Right hindlimb (tissue), 1 donor: ENCODE measurements at regions not wholly inside any gene's neighbourhood (a gene's known extent, or its start where the extent isn't known, plus 50 kb on each side); places are given as distances from the start of the nearest gene placed in this dataset.

Experiments used
- DNase-seq: peaks from one replicate; pipeline ENCODE4 v3.0.0-alpha.2; 2018

DNA sequence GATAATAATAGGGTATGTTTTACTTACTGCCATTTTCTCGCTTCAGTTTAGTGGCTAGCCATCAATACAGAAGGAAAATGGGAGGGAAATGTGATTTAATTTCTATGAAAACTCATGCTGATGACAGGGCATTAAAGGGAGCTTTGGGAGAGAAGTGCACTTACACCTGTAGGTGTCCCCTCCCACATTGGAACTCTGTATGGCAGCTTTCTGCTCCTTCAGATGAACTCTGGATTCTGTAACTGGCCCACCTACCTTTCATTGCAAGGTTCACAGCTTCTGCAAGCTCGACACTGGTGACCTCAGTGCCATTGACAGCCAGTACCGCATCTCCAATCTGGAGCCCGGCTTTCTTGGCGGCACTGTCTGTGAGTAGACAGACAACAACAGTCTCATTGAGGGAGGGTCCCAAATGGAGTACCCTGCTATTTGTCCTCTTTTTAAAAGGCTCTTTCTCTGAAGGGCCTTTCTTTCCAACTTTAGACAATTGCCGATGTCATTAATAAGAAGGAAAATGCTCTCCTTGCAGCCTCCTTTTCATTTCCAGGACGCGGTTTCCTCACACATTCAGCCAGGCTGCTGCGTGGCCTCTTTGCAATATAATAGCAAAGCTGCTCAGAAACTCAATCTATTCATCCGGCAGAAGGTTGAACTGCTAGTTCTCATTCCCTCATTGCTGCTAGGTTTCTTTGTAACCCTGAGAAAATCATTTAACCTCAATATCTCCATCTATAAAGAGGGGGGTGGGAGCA lies 63.6 kb downstream of the NUDT12 start:
- no peak for DNase-seq

DNA sequence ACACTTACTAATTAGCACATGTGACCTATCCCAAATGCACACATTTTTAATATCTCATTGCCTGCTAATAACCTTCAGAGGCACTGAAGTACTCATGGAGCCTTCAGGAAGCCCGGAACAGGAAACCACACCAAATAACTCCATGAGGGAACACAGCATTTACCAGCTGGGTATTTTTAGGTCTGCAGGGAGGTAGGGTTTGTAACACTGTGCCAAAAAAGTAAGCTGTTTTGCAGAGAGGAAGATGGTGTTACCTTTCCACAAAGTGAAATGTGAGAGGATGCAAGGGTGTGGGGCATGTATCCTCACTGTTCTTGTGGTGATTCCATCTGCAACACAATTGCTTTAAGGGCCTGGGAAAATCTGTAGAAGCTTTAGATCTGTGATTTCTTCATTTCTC lies 64.4 kb downstream of the NUDT12 start:
- DNase-seq = no peak

DNA sequence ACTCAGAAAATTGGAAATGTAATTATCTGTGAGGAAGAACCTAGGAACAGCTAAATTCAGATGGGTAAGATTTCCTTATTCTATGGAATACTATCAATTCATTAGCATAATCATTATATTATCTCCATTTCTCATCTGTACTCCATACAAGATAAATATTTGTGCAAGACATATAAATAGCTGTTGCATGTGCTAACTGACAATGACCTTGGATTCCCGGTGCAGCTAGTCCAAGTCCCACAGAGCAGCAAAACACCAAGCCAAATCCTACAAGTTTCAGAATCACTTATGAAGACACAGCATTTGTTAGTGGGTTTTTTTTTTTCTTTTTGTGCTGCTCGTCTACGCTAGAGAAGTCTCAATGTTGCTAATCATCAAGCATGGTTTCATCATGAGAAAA lies 64.8 kb downstream of the NUDT12 start:
- DNase-seq = no peak

DNA sequence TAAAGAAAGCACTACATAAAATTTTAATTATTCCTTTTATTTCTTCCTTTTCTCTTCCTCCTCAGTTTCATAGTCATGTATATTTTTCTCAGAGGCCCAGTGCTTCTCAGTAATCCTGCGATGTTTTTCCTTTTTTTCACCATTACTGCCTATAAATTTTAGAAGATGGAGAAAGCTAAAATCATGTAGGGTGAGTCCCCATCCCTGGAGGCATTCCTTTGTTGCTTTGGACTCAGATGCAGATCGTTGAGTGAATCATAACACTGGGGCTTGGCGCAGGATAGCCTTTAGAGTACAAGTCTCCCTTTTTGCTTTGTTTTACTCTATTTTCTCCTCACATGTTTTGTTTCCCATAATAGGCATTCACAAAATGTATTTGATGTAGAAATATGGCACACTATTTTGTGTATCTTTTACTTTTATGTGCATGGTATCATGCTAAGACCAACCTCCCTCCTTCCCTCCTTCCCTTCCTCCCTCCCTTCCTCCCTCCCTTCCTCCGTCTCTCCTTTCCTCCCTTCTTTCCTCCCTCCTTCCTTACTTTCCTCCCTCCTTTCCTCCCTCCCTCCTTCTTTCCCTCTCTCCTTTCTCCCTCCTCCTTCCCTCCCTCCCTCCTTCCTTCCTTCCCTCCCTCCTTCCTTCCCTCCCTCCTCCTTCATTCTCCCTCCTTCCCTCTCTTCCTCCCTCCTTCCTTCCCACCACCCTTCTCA lies 72.4 kb downstream of the NUDT12 start:
- no peak for DNase-seq

DNA sequence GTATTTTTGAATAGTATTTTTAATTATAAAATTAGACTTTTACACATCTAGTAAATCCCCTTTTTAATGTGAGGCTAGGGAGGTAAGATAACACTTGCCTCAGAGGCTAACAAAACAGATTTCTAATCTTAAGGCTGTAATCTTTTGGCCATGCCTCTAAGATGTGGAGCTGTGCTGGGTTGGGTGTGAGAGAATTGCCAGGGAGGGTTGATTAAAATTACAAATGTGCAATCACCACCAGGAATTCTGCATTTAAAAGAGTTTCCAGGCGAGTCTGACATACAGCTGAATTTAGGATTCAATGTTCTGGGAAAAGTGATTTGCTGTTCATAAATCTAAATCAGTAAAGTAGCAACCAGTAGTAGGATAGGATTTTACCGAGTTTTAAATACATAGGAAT lies 73.3 kb downstream of the NUDT12 start:
- DNase-seq = no peak

DNA sequence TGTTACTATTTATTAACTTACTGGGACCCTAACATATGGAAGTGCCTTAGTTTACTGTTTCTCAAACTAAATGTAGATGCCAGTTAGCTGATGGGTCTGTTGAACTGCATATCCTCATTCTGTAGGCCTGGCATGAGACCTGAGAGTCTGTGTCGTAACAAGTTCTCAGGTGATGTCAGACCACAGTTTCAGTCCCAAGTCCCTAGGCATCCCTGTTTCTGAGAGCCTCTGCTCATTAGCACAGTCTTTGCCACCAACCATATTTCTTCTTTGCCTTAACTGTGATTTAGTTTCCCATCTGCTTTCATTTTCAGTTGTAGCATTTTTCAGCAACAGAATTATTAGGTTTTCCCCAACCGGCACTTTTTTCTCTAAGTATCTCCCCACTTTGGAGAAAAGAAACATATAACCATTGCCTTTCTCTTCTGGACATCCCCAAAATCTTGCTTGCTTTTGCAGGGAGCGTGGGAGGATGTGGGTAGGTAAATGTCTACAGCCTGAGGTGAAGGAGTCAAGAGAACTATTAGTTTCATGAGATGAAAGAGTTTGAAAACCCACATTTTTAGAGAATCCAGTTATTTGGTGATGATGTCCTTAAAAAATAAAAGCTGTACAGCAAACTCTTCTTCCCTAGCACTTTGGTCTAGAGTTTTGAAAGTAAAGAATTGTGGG lies 74.6 kb downstream of the NUDT12 start:
- DNase-seq = no peak

DNA sequence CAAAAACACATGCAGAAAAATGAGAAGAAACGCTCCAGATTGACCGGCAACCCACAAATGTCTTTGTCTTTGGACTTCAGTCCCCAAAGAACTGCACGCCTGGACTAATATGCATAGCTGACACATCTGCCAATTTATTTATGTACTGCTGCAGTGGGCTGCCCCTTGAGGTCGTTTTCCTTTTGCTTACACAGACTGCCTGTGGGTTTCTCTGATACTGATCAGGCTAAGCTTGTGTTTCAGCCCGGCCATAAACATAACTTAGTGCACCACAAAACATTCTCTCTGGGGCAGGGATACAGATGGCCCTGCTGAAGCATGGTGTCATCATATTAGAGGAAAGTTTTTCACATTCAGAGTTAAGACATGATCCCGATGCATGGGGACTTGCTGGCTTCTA lies 75.4 kb downstream of the NUDT12 start:
- DNase-seq = no peak

DNA sequence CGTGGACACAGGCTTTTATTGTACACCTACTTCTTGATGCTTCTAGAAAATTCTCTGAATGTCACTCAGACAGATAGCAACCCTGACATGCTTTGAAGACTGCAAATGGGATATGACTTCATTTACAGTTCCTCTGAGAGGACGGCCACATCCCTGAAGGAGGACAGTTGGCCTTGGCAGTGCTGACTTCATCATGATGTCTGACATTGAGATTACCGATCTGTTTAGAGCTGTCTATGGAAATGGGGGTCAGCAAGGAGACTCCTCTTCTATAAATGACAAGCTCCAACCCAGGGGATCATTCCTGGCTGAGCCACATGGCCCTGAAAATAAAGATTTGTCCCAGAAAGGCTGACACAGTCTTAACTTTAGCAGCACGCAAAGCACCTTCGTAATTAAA lies 75.8 kb downstream of the NUDT12 start:
- DNase-seq = no peak

DNA sequence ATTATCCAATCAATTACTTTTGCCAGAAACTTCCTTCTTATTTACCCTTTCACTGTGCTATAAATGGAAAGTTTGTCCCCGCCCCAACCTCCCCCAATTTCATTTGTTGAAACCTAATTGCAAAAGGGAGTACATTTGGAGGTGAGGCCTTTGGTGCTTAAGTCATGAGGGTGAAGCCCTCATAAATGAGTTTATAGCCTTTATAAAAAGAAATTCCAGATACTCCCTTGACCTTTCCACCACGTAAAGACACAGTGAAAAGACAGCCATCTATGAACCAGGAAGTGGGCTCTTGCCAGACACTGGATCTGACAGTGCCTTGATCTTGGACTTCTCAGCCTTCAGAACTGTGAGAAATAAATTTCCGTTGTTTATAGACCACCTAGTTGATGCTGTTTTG lies 82.3 kb downstream of the NUDT12 start:
- DNase-seq = no peak

DNA sequence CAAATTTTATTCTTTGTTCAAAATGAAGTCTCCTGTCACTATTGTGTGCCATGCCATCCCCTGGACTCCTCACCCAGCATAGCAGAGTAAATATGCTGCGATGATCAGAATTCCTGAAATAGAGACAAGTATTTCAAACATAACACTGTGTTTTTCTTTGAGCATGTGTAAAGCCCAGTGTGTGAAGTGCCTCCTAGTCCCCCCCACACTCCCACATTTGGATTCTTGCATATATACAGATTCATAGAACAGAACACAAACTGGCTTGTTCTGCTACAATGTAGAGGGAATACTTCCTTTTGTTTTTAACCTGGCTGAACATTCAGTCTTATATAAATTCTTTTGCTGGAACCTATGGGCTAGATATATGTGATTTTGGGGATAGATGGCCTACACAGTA lies 84.9 kb downstream of the NUDT12 start:
- DNase-seq = no peak

DNA sequence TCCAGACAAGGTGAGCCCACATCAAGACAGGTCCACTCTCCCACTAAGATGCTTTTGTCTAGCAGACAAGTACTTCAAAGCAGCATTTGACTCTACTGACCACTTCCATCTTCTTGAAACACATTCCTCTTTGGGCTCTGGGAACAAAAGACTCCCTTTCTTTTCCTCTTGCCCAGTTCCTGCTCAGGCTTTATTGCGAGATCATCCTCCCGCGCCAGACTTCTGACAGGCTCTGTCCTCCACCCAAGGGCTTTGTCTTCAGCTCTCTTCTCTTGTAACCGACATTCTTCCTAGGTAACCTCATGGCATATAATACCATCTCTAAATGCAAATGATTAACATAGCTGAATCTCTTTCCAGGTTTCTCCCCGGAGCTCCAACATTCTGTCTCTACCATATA lies 85.8 kb downstream of the NUDT12 start:
- DNase-seq = no peak

DNA sequence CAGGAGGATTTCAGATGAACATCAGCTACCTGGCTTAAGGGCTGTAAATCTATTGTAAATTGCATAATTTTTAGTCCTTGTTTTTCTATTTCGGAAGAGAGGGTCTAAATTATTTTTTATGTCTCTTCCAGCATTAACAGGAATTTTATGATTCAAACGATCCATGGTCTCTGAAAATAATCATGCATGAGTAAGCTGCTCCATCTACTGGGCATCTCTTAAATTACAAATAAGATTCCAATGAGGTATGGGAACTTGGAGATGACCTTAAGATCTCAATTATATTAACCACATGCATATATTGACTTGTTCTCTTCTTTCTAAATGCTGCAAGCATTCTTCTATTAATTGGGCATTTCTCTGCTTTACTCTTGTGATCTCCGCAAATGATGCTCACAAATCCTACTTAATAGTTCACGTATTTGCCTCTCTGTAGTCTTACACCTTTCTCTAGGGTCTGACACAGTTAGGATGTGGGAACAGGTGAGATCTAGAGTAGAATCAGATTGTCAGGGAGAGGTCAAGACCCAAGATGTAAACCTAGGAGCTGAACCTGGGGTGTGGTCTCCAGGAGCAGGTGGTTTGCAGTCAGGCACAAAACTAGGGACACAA lies 86.9 kb downstream of the NUDT12 start:
- no peak for DNase-seq

DNA sequence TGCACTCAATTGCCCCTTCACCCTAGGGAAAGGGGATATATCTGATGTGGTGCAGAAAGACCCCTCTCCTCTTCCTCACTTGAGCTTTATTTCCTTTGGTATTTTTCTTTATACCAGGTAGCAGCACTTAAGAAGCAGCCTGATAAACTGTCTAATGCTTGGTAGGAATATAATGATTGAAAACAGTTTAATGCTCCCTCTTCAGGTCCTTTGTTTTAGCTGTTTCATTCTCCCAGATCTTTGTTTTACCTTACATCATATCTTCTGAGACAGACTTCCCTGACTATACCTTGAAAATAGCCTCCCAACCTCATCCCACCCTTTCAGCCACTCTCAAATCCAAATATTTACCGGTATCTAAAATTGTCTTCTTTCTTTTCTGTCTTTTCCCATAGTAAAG lies 87.9 kb downstream of the NUDT12 start:
- DNase-seq = no peak

DNA sequence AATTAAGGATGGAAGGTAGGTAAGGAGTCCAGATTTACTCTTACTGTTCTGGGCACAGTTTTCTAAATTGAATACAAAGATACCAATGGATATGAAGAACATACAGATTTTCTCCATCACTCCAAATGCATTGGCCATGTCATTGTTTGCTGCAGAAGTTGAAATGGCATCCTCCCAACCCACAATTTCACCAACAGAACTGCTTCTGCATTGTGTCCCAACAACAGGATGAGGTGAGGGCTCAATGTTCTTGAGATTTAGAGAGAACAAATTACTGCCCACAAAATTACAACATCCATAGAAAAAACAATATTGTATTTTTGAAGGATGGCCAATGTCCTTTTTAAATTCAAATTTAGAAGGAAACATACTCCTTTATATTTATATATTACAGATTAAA lies 88.9 kb downstream of the NUDT12 start:
- no peak for DNase-seq

DNA sequence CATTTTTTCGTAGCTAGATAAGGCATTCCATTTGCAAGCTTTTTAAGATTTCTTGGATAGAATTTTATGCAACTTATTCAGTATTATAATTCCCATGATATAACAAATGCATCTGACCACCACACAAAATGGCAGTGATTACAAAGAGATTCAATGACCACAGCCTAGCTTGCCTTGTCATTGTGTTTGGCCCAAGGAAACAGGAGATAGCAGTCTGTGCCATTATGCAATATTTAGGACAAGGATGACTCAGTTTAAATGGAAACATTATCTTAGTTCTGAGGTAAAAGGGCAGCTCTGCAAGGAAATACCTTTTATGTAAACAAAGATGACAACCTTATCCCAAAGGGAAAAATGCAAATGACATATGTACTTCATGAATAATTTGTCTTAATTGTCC lies 89.8 kb downstream of the NUDT12 start:
- no peak for DNase-seq

DNA sequence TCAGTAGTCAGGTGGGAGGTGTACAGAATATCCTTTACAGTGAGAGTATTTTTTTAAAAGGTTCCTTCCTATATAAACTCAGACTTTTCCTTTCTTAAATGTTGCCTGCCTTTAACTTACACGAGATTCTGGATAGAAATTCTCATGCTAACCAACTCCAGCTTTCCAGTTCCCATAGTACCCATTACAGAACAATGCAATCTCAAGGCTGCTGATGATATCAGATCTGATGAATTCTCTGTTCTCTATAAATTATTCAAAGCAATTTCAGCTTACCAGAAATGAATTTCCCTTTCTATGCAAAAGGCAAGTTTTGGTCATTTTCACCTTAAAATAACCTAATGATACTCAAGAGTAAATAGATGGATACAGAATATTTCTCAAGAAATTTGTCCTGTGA lies 90.3 kb downstream of the NUDT12 start:
- no peak for DNase-seq

DNA sequence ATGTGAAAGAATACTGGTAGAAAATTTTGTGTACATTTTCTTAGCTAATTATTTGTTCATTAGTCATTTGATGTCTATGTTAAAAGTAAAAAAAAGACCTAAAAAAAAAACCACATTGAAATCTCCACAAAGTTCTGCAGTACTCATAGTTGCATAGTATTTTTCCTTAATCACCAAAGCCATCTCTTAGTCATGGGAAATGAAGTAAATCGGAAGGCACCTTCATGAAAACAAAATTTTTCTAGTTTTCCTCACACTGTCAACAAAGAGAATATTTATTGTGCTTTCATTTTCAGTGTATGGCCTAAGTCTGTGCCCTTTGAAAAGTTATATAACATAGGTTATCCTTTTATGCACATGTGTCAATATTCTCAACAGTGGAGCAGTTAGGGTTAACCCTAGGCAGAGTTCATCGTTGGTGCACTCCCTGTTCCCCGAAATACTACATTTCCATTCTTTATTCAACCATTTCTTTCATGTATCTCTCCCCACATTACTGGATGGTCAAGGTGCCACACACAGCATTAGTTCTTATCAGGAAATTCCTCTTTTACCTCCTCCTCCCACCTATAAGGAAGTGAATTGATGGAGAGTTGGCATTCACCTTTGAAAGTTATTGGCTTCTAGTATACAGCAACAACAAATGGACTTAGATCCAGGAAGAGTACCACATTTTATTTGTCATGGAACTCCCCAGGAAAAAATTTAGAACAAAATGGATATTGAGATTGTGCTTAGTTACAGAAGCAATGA lies 93.1 kb downstream of the NUDT12 start:
- no peak for DNase-seq

DNA sequence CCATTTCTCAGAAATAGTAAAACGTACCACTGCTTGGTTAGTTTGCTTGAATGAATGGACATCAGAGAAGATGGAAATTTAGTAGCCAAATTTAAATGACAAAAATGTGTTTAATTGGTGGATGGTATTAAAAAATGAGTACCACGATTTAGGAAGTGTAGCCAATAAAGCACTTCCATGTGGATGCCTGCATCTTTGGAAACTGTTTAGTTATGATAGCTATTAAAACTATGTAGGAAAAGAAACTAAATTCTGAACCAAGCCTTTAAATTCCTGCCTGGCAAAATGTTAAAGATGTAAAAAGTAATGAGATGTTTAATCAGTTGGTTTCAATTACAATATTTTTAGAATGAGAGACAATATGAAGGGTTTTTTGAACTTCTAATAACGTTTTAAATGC lies 94.8 kb downstream of the NUDT12 start:
- no peak for DNase-seq

DNA sequence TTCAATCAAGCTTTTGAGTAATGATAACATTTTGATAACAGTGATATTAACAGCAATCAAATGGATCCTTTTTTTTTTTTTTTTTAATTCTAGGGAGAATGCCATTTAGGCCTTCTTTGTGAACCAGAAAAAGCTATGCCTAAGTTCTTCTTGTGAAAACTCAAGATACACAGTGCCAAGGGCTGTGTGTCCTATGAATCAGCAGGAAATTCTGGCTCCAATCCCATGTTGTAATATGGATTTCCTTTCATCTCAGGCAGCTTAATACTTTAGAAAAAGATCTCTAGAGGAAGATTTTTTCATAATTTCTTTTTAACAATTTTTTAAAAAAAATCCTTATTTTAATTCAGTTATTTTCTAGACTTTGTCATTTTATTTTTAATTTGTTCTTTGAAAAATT lies 96.1 kb downstream of the NUDT12 start:
- no peak for DNase-seq

DNA sequence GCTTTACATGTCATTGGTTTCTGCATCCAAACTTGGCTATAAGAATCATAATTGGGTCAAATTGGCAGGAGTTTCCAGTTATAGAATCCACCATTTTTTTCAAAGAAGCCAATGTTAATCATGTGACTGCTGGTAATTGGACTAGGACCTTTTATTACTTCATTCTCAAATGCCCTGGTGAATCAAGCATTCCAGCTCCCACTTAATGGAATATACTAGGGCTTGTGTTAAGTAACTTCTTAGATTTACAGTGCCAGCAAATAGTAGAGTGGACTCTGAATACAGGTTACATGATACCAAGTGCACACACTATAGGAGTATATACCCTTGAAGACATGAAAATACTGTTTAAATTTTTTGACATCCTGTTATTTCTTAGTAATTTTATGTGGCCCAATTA lies 96.7 kb downstream of the NUDT12 start:
- no peak for DNase-seq

DNA sequence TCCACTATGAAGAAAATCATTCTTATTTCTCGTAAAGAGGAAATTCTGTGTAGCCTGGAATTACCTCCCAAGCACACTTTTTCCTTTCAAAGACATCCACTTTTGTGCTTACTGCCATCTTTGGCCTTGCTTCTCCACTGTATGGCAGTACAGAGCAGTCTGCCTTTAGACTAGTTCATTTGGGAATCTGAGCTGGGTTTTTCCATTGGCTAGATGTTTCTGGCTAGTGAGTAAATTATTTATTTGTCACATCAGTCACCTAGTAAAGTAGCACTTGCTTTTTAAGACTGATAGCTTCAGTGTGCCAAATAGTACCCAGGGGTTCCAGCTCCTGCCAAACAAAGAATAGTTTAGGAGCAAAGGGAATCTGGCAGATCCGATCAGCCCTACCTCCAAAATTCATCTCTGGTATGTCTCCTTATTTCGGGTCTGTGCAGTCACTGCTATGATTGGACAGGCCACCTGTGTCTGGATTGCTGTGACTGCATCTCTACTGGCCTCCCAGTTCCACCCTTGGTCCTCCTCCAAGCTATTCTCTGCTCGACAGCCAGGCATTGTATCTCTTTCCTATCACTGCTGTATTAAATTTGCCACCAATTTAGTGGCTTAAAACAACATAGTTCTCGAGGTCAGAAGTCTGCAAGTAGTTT lies 97.6 kb downstream of the NUDT12 start:
- DNase-seq = no peak

DNA sequence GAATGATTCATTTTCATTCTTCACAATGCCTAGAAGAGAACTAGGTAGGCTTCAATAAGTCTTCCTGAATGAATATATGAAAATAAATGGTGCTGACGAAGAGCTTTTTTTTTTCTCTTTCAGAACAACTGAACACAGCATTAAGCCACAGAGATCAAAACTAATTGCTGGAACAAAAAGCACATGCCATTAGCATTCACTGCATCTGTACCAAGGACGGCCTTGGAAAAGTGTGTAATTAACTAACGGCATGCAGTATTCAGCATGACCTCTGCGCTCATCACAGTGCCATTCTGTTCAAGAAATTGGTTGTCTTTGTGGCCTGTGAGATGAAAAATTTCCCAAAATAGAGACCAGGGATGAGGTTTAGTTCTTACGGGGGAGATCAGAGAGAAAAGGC lies 99.3 kb downstream of the NUDT12 start:
- DNase-seq = no peak

DNA sequence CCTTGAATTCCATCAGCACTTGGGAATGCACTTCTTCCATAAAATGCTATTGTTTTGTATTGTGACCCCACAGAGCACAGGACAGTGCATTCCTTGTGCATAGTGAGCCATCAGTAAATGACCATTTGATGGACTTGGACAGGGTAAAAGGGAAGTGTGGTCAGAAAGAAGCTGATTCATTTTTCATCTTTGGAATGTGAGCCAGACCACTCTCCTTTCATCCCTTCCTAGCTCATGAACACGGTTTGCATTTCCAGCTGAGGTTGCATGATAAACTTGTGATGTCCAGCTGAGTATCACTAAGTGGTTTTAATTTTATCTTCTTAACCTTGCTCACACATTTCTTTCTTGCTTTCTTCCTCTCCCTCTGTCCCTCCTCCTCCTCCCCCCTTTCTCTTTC lies 101.3 kb downstream of the NUDT12 start:
- no peak for DNase-seq
